ENCODE measurements at regions not wholly inside any gene's neighbourhood (a gene's known extent, or its start where the extent isn't known, plus 50 kb on each side); places are given as distances from the start of the nearest gene placed in this dataset.

- TF ChIP-seq POLR2A (IDR thresholded peaks at IDR 0.05; ENCODE audit: low read depth, low read length) (no peak), TAF1 (IDR thresholded peaks at IDR 0.05; ENCODE audit: low read depth, low read length) (no peak), POLR2AphosphoS5 (IDR thresholded peaks at IDR 0.05; ENCODE audit: low read depth, low read length) (no peak), PAX5 (IDR thresholded peaks at IDR 0.05; ENCODE audit: insufficient read depth, low read length, severe bottlenecking) (no peak)
Observed at GRCh38 chr18:45548614-45549013, 66.7 kb upstream of the SLC14A2 start.
